ENCODE measurements at regions not wholly inside any gene's neighbourhood (a gene's known extent, or its start where the extent isn't known, plus 50 kb on each side); places are given as distances from the start of the nearest gene placed in this dataset.
"Not testable (repeated sequence)": the region's sequence is repeated elsewhere in the genome, so short reads cannot be mapped to it uniquely, and the experiment has no call there.

GRCh38 chr13:18297359-18297758, 884.3 kb downstream of the TUBA3C start:
- H2AFZ ChIP-seq (ENCODE audit: control insufficient read depth, low read depth, low read length); H3K36me3 ChIP-seq (ENCODE audit: control insufficient read depth in 2 of 2, insufficient read depth in 2 of 2, low read length in 1 of 2); POLR2A ChIA-PET; H3K4me2 ChIP-seq (ENCODE audit: control insufficient read depth, insufficient read depth); DNase-seq (ENCODE audit: low read depth, low spot score); H3K79me2 ChIP-seq (ENCODE audit: control insufficient read depth, insufficient read depth, low read length); SMC1A ChIA-PET (ENCODE audit: uncharacterized antibody, unreplicated experiment); H3K9me3 ChIP-seq (replicated peaks; ENCODE audit: control insufficient read depth, insufficient read depth, low read length); H4K20me1 ChIP-seq (ENCODE audit: control insufficient read depth, insufficient read depth); FAIRE-seq; in situ Hi-C loops (cut with MboI); BruUV-seq (replicated peaks); H3K4me1 ChIP-seq (ENCODE audit: control insufficient read depth, insufficient read depth, low read length); H3K4me3 ChIP-seq; H3K27me3 ChIP-seq (replicated peaks in 1 of 2; ENCODE audit: control insufficient read depth in 2 of 2, insufficient read depth in 2 of 2, low read length in 1 of 2); intact Hi-C loops (cut with micrococcal nuclease; ENCODE audit: unreplicated experiment); ATAC-seq; RAD21 ChIA-PET (ENCODE audit: unreplicated experiment); H3K9ac ChIP-seq (ENCODE audit: control insufficient read depth, insufficient read depth, low read length); CTCF ChIA-PET; H3K27ac ChIP-seq (ENCODE audit: control insufficient read depth, insufficient read depth): not testable (repeated sequence)
- no CpG with 5 or more reads among the region's 48 CpGs for WGBS (ENCODE audit: insufficient coverage, insufficient replicate concordance, low lambda C conversion rate, missing lambda C conversion rate)

GRCh38 chr13:18296617-18297016, 885.0 kb downstream of the TUBA3C start:
- POLR2A ChIA-PET; ATAC-seq; H3K4me2 ChIP-seq (ENCODE audit: control insufficient read depth, insufficient read depth); H3K4me3 ChIP-seq; RAD21 ChIA-PET (ENCODE audit: unreplicated experiment); BruUV-seq (replicated peaks); H3K27me3 ChIP-seq (replicated peaks in 1 of 2; ENCODE audit: control insufficient read depth in 2 of 2, insufficient read depth in 2 of 2, low read length in 1 of 2); H3K36me3 ChIP-seq (ENCODE audit: control insufficient read depth in 2 of 2, insufficient read depth in 2 of 2, low read length in 1 of 2); H3K79me2 ChIP-seq (ENCODE audit: control insufficient read depth, insufficient read depth, low read length); DNase-seq (ENCODE audit: low read depth, low spot score); H3K27ac ChIP-seq (ENCODE audit: control insufficient read depth, insufficient read depth); H3K4me1 ChIP-seq (ENCODE audit: control insufficient read depth, insufficient read depth, low read length); H2AFZ ChIP-seq (ENCODE audit: control insufficient read depth, low read depth, low read length); H4K20me1 ChIP-seq (ENCODE audit: control insufficient read depth, insufficient read depth); FAIRE-seq; H3K9ac ChIP-seq (ENCODE audit: control insufficient read depth, insufficient read depth, low read length); CTCF ChIA-PET; intact Hi-C loops (cut with micrococcal nuclease; ENCODE audit: unreplicated experiment); in situ Hi-C loops (cut with MboI); H3K9me3 ChIP-seq (replicated peaks; ENCODE audit: control insufficient read depth, insufficient read depth, low read length); SMC1A ChIA-PET (ENCODE audit: uncharacterized antibody, unreplicated experiment): not testable (repeated sequence)
- 0% methylated on average over 1 of the region's 7 CpGs for WGBS (ENCODE audit: insufficient coverage, insufficient replicate concordance, low lambda C conversion rate, missing lambda C conversion rate)

- ATAC-seq; H3K36me3 ChIP-seq (ENCODE audit: control insufficient read depth in 2 of 2, insufficient read depth in 2 of 2, low read length in 1 of 2); H3K9ac ChIP-seq (ENCODE audit: control insufficient read depth, insufficient read depth, low read length); BruUV-seq (replicated peaks); H3K79me2 ChIP-seq (ENCODE audit: control insufficient read depth, insufficient read depth, low read length); DNase-seq (ENCODE audit: low read depth, low spot score); H3K4me1 ChIP-seq (ENCODE audit: control insufficient read depth, insufficient read depth, low read length); in situ Hi-C loops (cut with MboI); H3K4me2 ChIP-seq (ENCODE audit: control insufficient read depth, insufficient read depth); H3K27me3 ChIP-seq (replicated peaks in 1 of 2; ENCODE audit: control insufficient read depth in 2 of 2, insufficient read depth in 2 of 2, low read length in 1 of 2); POLR2A ChIA-PET; H3K9me3 ChIP-seq (replicated peaks; ENCODE audit: control insufficient read depth, insufficient read depth, low read length); FAIRE-seq; H3K4me3 ChIP-seq; H2AFZ ChIP-seq (ENCODE audit: control insufficient read depth, low read depth, low read length); intact Hi-C loops (cut with micrococcal nuclease; ENCODE audit: unreplicated experiment); RAD21 ChIA-PET (ENCODE audit: unreplicated experiment); CTCF ChIA-PET; H3K27ac ChIP-seq (ENCODE audit: control insufficient read depth, insufficient read depth); SMC1A ChIA-PET (ENCODE audit: uncharacterized antibody, unreplicated experiment); H4K20me1 ChIP-seq (ENCODE audit: control insufficient read depth, insufficient read depth): not testable (repeated sequence)
- 20% methylated on average over 2 of the region's 17 CpGs for WGBS (ENCODE audit: insufficient coverage, insufficient replicate concordance, low lambda C conversion rate, missing lambda C conversion rate)
Observed at GRCh38 chr13:18294311-18294710, 887.3 kb downstream of the TUBA3C start.

- SMC1A ChIA-PET (ENCODE audit: uncharacterized antibody, unreplicated experiment); H3K9ac ChIP-seq (ENCODE audit: control insufficient read depth, insufficient read depth, low read length); intact Hi-C loops (cut with micrococcal nuclease; ENCODE audit: unreplicated experiment); H3K79me2 ChIP-seq (ENCODE audit: control insufficient read depth, insufficient read depth, low read length); H3K4me1 ChIP-seq (ENCODE audit: control insufficient read depth, insufficient read depth, low read length); FAIRE-seq; H4K20me1 ChIP-seq (ENCODE audit: control insufficient read depth, insufficient read depth); CTCF ChIA-PET; H3K27ac ChIP-seq (ENCODE audit: control insufficient read depth, insufficient read depth); H3K4me2 ChIP-seq (ENCODE audit: control insufficient read depth, insufficient read depth); DNase-seq (ENCODE audit: low read depth, low spot score); in situ Hi-C loops (cut with MboI); BruUV-seq (replicated peaks); POLR2A ChIA-PET; H2AFZ ChIP-seq (ENCODE audit: control insufficient read depth, low read depth, low read length); RAD21 ChIA-PET (ENCODE audit: unreplicated experiment); H3K36me3 ChIP-seq (ENCODE audit: control insufficient read depth in 2 of 2, insufficient read depth in 2 of 2, low read length in 1 of 2); H3K9me3 ChIP-seq (replicated peaks; ENCODE audit: control insufficient read depth, insufficient read depth, low read length); H3K27me3 ChIP-seq (replicated peaks in 1 of 2; ENCODE audit: control insufficient read depth in 2 of 2, insufficient read depth in 2 of 2, low read length in 1 of 2); H3K4me3 ChIP-seq: not testable (repeated sequence)
- WGBS (ENCODE audit: insufficient coverage, insufficient replicate concordance, low lambda C conversion rate, missing lambda C conversion rate): 0% methylated on average over 1 of the region's 2 CpGs
- ATAC-seq: peak; percentile 33; the same call in 1 of the 3 replicates
Observed at GRCh38 chr13:18286848-18287247, 894.8 kb downstream of the TUBA3C start.

Data from GM12878 (cell line).